ENCODE measurements at regions not wholly inside any gene's neighbourhood (a gene's known extent, or its start where the extent isn't known, plus 50 kb on each side); places are given as distances from the start of the nearest gene placed in this dataset.

- Histone ChIP-seq H3K4me2 (ENCODE audit: low read depth, low read length) (no peak overlapping the region), H3K79me2 (ENCODE audit: insufficient read depth, low read length) (no peaks in the 10 kb centered on the region), H3K27me3 (ENCODE audit: control insufficient read depth in 1 of 2, insufficient read depth in 2 of 2, low read length in 2 of 2) (no peaks in the 10 kb centered on the region), H2AFZ (ENCODE audit: low read length) (no peak overlapping the region), H3K4me3 (replicated peaks in 1 of 3; ENCODE audit: insufficient read depth in 1 of 3, low read depth in 2 of 3, low read length in 3 of 3) (no peak overlapping the region), H3K9me3 (ENCODE audit: low read length) (no peaks in the 10 kb centered on the region), H3K4me1 (ENCODE audit: insufficient read depth, low read length) (no peaks in the 10 kb centered on the region), H4K20me1 (ENCODE audit: insufficient read depth, low read length) (no peaks in the 10 kb centered on the region), H3K27ac (ENCODE audit: extremely low read length, insufficient read depth, low read length) (no peak overlapping the region), H3K9ac (ENCODE audit: insufficient read depth, low read depth, low read length) (no peak overlapping the region), H3K36me3 (replicated peaks in 1 of 2; ENCODE audit: control insufficient read depth in 1 of 2, insufficient read depth in 2 of 2, low read length in 2 of 2) (no peaks in the 10 kb centered on the region)
- ChIA-PET CTCF (ENCODE audit: low intra/inter-chr PET ratio, low total read pairs) (no interaction called here), POLR2A (no interaction called here)
- 2% methylated on average over 5 of the region's 5 CpGs for WGBS (ENCODE audit: low lambda C conversion rate)
- no TSS peak for BruUV-seq (replicated peaks)
- in situ Hi-C loops (cut with HindIII; ENCODE audit: extremely low pct_ligation_motif_present, low pct_unique_long_range_greater_than_20kb) (no loop called here), intact Hi-C loops (cut with micrococcal nuclease; ENCODE audit: unreplicated experiment) (loop anchor here (2.0 kb wide), 1 partner anchor 84 kb away; no protein-coding TSS in a partner anchor)
- no peak for ATAC-seq
- TF ChIP-seq ZNF230 (CRISPR knock-in tag; IDR thresholded peaks at IDR 0.05): no peak
- TF ChIP-seq CTCF (CRISPR knock-in tag; IDR thresholded peaks at IDR 0.05): peak; percentile 52
- DNase-seq (ENCODE audit: low spot score): peak; percentile 5
- FAIRE-seq: no peak
Observed at GRCh38 chrX:51420610-51421009, 75.8 kb downstream of the NUDT11 start.

GRCh38 chrX:51408462-51408861, 75.8 kb downstream of the NUDT10 start:
- no peak overlapping the region for H2AFZ ChIP-seq (ENCODE audit: low read length)
- H3K9me3 ChIP-seq (ENCODE audit: low read length): no peaks in the 10 kb centered on the region
- no peak overlapping the region for H3K27ac ChIP-seq (ENCODE audit: extremely low read length, insufficient read depth, low read length)
- in situ Hi-C loops (cut with HindIII; ENCODE audit: extremely low pct_ligation_motif_present, low pct_unique_long_range_greater_than_20kb) (no loop called here), intact Hi-C loops (cut with micrococcal nuclease; ENCODE audit: unreplicated experiment) (no loop called here)
- no peaks in the 10 kb centered on the region for H4K20me1 ChIP-seq (ENCODE audit: insufficient read depth, low read length)
- no TSS peak for BruUV-seq (replicated peaks)
- no peaks in the 10 kb centered on the region for H3K4me1 ChIP-seq (ENCODE audit: insufficient read depth, low read length)
- H3K79me2 ChIP-seq (ENCODE audit: insufficient read depth, low read length): no peaks in the 10 kb centered on the region
- H3K4me2 ChIP-seq (ENCODE audit: low read depth, low read length): no peak overlapping the region
- H3K27me3 ChIP-seq (ENCODE audit: control insufficient read depth in 1 of 2, insufficient read depth in 2 of 2, low read length in 2 of 2): no peaks in the 10 kb centered on the region
- ChIA-PET POLR2A (no interaction called here), CTCF (ENCODE audit: low intra/inter-chr PET ratio, low total read pairs) (no interaction called here)
- no peak for ATAC-seq
- H3K9ac ChIP-seq (ENCODE audit: insufficient read depth, low read depth, low read length): no peak overlapping the region
- H3K36me3 ChIP-seq (replicated peaks in 1 of 2; ENCODE audit: control insufficient read depth in 1 of 2, insufficient read depth in 2 of 2, low read length in 2 of 2): no peaks in the 10 kb centered on the region
- no peak for DNase-seq (ENCODE audit: low spot score)
- WGBS (ENCODE audit: low lambda C conversion rate): 0% methylated on average over 1 of the region's 5 CpGs
- H3K4me3 ChIP-seq (replicated peaks in 1 of 3; ENCODE audit: insufficient read depth in 1 of 3, low read depth in 2 of 3, low read length in 3 of 3): no peak overlapping the region
- no peak for FAIRE-seq
- TF ChIP-seq HOXD1 (CRISPR knock-in tag; IDR thresholded peaks at IDR 0.05) (no peak), HHEX (CRISPR knock-in tag; IDR thresholded peaks at IDR 0.05) (no peak), ARID5B (CRISPR knock-in tag; IDR thresholded peaks at IDR 0.05) (no peak), YEATS4 (CRISPR knock-in tag; IDR thresholded peaks at IDR 0.05; ENCODE audit: borderline replicate concordance) (no peak), MAX (IDR thresholded peaks at IDR 0.05) (no peak), ATF7 (IDR thresholded peaks at IDR 0.05) (no peak), ATF7 (CRISPR knock-in tag; IDR thresholded peaks at IDR 0.05) (no peak), ZNF10 (CRISPR knock-in tag; IDR thresholded peaks at IDR 0.05; ENCODE audit: borderline replicate concordance, low read depth) (no peak), ZNF143 (CRISPR knock-in tag; IDR thresholded peaks at IDR 0.05) (no peak), ZNF549 (CRISPR knock-in tag; IDR thresholded peaks at IDR 0.05) (no peak), MED8 (CRISPR knock-in tag; IDR thresholded peaks at IDR 0.05; ENCODE audit: insufficient replicate concordance) (no peak), IKZF5 (CRISPR knock-in tag; IDR thresholded peaks at IDR 0.05) (no peak)
